Sigmoid colon (tissue), 6 donors: ENCODE measurements at regions not wholly inside any gene's neighbourhood (a gene's known extent, or its start where the extent isn't known, plus 50 kb on each side); places are given as distances from the start of the nearest gene placed in this dataset.

ENCODE experiments used
- DNase-seq: peaks from one replicate; pipeline ENCODE4 v3.0.0-alpha.2; 2019
- H3K27ac ChIP-seq, 4 donors: fragments of 200-600 bp; sonication (generic); one replicate each; pipeline ENCODE4 v1.5.1; 2016 to 2019; ENCODE audit warnings: mild to moderate bottlenecking in 1 of 4
- H3K27me3 ChIP-seq, 3 donors: fragments of 200-600 bp; sonication (generic); one replicate each; pipeline ENCODE4 v1.5.1; 2019; ENCODE audit warnings: mild to moderate bottlenecking in 1 of 3
- H3K36me3 ChIP-seq, 4 donors: fragments of 200-600 bp; sonication (generic); one replicate each; pipeline ENCODE4 v1.5.1; 2016 to 2019
- H3K4me1 ChIP-seq, 4 donors: fragments of 200-600 bp; sonication (generic); one replicate each; pipeline ENCODE4 v1.5.1; 2017 to 2019
- H3K4me3 ChIP-seq, 4 donors: fragments of 200-600 bp; sonication (generic); one replicate each; pipeline ENCODE4 v1.5.1; 2017 to 2019; ENCODE audit warnings: mild to moderate bottlenecking in 2 of 4, moderate library complexity in 1 of 4
- H3K9me3 ChIP-seq, 4 donors: fragments of 200-600 bp in 3 of 4; sonication (generic) in 3 of 4; one replicate each; pipeline versions ENCODE4 v1.5.1 to v1.6.1; 2013 to 2019
- CTCF ChIP-seq, 4 experiments: fragments of 450-650 bp in 3 of 4; fragments of 200-600 bp in 1 of 4; IDR thresholded peaks; one replicate each; pipeline ENCODE4 v1.5.1; 2016 to 2019; ENCODE audit warnings: antibody characterized with exemption in 4 of 4, mild to moderate bottlenecking in 3 of 4, moderate library complexity in 2 of 4
- EP300 ChIP-seq, 4 donors: sonication (generic); formaldehyde crosslinking; IDR thresholded peaks; one replicate each; pipeline ENCODE4 v1.6.1; 2017; ENCODE audit warnings: antibody characterized with exemption in 4 of 4
- POLR2A ChIP-seq, 2 donors: fragments of 450-650 bp; IDR thresholded peaks; one replicate each; pipeline ENCODE4 v1.6.1; 2016; ENCODE audit warnings: antibody characterized with exemption in 2 of 2, mild to moderate bottlenecking in 2 of 2, moderate library complexity in 2 of 2
- POLR2AphosphoS5 ChIP-seq, 4 donors: sonication (generic); formaldehyde crosslinking; IDR thresholded peaks; one replicate each; pipeline ENCODE4 v1.6.1; 2017; ENCODE audit warnings: antibody characterized with exemption in 4 of 4
- WGBS, 2 donors: extraction: QIAGEN DNeasy Blood & Tissue Kit; methylation state at CpG; one replicate each; pipeline ENCODE4 v1.1.7; 2013; 5-methylcytosine and 5-hydroxymethylcytosine counted together
- intact Hi-C: fragments of 100-400 bp; cut with DNase I; formaldehyde crosslinking; loops from one replicate; pipeline ENCODE4 v1.15.1; 2023
- donor health status: healthy with polysubstance abuse.
- donor health status: healthy.

DNA sequence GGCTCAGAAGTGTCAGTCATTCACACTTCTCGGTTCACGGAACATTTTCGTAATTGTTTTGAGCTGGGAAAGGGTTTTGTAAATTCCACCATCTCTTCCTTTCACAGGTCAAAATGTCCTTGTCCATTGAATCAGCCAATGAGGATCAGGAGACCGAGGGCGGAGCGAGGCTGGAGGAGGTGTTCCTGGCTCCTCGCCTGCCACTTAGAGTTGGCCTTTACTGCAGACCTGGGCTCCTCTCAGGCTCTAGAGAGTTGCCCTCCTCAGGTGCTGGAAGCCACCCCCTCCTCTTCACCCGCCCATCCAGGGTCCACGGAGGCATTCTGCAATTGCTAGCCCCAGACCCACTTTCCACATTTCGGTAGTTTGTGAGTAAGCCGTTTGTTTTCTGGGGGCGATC, 370.4 kb downstream of the IRS2 start:
- Histone ChIP-seq H3K27me3 (no peaks in the 10 kb centered on the region), H3K27ac (no peak overlapping the region), H3K9me3 (no peaks in the 10 kb centered on the region), H3K4me1 (peaks cover 0 to 14% (median 5%) of the 10 kb centered on the region in 4 donors), H3K36me3 (no peaks in the 10 kb centered on the region), H3K4me3 (no peak overlapping the region)
- no peak for DNase-seq
- TF ChIP-seq POLR2AphosphoS5 (IDR thresholded peaks at IDR 0.05) (no peak), POLR2A (IDR thresholded peaks at IDR 0.05) (no peak), EP300 (IDR thresholded peaks at IDR 0.05) (no peak), CTCF (IDR thresholded peaks at IDR 0.05) (no peak)
- 81 to 86% methylated on average over 12 of the region's 12 CpGs for WGBS, 2 donors
- intact Hi-C loops = no loop called here

DNA sequence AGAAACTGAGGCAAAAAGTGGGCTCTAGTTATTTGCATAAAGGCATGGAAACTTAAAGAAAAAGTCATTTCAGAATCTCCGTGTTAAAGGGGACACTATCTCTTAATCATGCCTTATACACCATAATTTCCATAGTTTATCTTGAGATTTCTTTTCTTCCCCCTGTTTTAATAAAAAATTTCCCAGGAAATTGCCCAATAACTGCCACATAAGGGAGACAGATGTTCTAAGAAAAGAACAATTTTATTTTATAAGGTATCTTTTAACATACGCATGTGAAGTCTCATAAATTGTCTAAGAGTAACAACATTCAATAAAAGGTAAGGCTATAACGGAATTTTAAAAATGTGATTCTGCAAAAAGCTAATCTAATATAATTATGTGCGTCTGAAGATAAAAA, 371.3 kb downstream of the IRS2 start:
- intact Hi-C loops = no loop called here
- no peak for DNase-seq
- no peaks in the 10 kb centered on the region for H3K9me3 ChIP-seq
- no peak overlapping the region for H3K27ac ChIP-seq
- no peak overlapping the region for H3K4me3 ChIP-seq
- peaks cover 0 to 14% (median 5%) of the 10 kb centered on the region in 4 donors for H3K4me1 ChIP-seq
- H3K27me3 ChIP-seq = no peaks in the 10 kb centered on the region
- WGBS, 2 donors = 90 to 91% methylated on average over 4 of the region's 4 CpGs
- H3K36me3 ChIP-seq = no peaks in the 10 kb centered on the region
- no peak for TF ChIP-seq CTCF (IDR thresholded peaks at IDR 0.05)
- TF ChIP-seq POLR2AphosphoS5 (IDR thresholded peaks at IDR 0.05) = no peak
- no peak for TF ChIP-seq POLR2A (IDR thresholded peaks at IDR 0.05)
- TF ChIP-seq EP300 (IDR thresholded peaks at IDR 0.05) = no peak

DNA sequence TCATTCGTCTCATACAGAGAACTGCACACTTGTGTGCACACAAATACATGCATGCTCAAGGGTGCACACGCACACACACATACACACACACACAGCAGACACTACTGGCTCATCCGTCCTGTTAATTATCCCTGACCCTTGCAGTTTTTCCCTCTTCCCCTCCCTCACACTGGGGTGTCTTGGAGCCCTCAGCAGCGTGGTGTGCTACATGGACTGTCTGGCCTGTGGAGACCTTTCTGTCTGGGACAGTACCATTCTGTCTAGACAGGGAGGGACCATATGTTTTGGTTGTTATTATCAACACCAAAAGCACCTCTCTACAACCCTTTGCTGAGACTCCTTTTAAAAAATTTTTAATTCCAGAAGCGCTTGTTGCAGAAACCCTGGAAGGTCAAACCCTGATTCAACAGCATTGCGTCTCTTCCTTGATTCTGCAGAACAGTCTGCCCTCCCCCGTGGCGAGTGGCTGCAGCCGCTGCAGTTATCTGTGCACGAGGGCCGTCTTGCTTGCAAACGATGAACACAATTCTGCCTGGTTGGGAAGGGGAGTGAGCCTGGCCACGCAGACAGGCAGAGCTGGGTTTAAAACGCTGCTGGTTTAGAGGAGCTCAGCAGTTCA, 374.0 kb downstream of the IRS2 start:
- no peak for TF ChIP-seq CTCF (IDR thresholded peaks at IDR 0.05)
- TF ChIP-seq EP300 (IDR thresholded peaks at IDR 0.05) = no peak
- no peak for TF ChIP-seq POLR2A (IDR thresholded peaks at IDR 0.05)
- TF ChIP-seq POLR2AphosphoS5 (IDR thresholded peaks at IDR 0.05) = no peak
- H3K27ac ChIP-seq = peak overlapping the region in 1 of 4 donors; percentile 40
- H3K4me3 ChIP-seq = peak overlapping the region in 2 of 4 donors; percentile 10 to 17
- intact Hi-C loops = no loop called here
- H3K9me3 ChIP-seq = no peaks in the 10 kb centered on the region
- H3K4me1 ChIP-seq = peaks cover 0 to 14% (median 5%) of the 10 kb centered on the region in 4 donors
- DNase-seq = no peak
- 13 to 27% methylated on average over 14 of the region's 14 CpGs for WGBS, 2 donors
- no peaks in the 10 kb centered on the region for H3K36me3 ChIP-seq
- no peaks in the 10 kb centered on the region for H3K27me3 ChIP-seq

DNA sequence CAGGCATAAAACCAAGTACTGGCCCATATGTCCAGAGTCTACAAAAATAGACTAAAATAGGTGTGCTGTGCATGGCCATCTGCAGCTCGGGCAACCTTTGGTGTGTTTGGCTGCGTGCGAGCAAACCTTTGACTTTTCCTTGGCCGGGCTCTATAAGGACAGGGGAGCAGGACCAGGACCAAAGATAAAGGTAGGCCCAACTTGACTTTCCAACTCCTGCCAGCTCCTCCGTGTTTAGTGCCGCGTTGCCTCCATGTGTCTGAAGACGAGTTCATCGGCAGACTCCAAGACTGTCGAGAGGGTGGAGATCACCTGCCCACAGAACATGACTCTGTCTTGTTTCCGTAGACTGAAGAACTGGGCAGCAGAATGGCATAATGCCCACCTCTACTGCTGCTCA, 375.5 kb downstream of the IRS2 start:
- no peak overlapping the region for H3K4me3 ChIP-seq
- H3K27me3 ChIP-seq = no peaks in the 10 kb centered on the region
- no peak for TF ChIP-seq CTCF (IDR thresholded peaks at IDR 0.05)
- H3K4me1 ChIP-seq = peaks cover 0 to 14% (median 5%) of the 10 kb centered on the region in 4 donors
- intact Hi-C loops = no loop called here
- WGBS, 2 donors = 87 to 90% methylated on average over 11 of the region's 11 CpGs
- no peak overlapping the region for H3K27ac ChIP-seq
- H3K9me3 ChIP-seq = no peaks in the 10 kb centered on the region
- H3K36me3 ChIP-seq = no peaks in the 10 kb centered on the region
- no peak for DNase-seq
